ENCODE measurements at regions not wholly inside any gene's neighbourhood (a gene's known extent, or its start where the extent isn't known, plus 50 kb on each side); places are given as distances from the start of the nearest gene placed in this dataset.
"Not testable (repeated sequence)": the region's sequence is repeated elsewhere in the genome, so short reads cannot be mapped to it uniquely, and the experiment has no call there.

DNA sequence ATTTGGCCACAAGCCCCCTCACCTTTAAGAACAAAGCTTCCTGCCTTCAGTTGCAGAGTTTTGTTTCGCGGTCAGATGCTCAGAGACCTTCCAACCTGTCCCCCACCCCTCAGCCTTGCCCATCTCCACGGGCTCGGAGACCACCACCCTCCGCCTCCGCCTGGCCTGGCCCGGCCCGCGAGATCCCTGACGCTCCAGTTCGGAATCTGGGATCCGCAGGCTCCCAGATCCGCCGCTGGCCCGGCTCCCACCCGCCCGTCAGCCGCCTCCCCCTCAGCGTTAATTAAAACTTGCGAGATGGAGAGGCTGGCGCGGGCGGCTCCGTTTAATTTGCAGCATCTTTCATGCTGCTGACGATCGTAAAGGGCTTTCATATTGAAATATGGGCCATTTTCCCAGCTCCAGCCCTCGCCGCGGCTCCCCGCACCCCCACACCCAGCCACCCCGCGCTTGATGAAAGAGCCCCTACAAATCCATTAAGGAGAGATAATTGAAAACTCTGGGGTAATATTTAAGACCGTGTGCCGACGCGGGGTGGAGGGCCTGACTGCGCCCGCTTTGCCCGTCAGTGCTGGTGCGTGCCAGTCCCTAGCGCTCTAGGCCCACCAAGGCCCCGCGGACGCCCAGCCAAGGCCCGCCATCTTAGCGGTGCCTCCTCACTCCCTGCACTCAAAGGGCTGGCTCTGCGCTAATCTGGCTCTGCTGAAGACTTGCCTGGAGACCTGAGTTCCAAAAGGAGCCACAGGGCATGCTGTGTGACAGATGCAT, 940.7 kb upstream of the DEFB115 start:
- not testable (repeated sequence) for H3K4me1 ChIP-seq (ENCODE audit: control insufficient read depth in 2 of 2, insufficient read depth in 2 of 2, low read length in 2 of 2); H3K27me3 ChIP-seq (ENCODE audit: control insufficient read depth in 2 of 2, insufficient read depth in 2 of 2, low read length in 2 of 2); H3K9me3 ChIP-seq (ENCODE audit: control insufficient read depth in 2 of 2, low read length in 2 of 2); H3K36me3 ChIP-seq (ENCODE audit: control insufficient read depth in 2 of 2, insufficient read depth in 2 of 2, low read length in 2 of 2); H3K9ac ChIP-seq (ENCODE audit: low read depth in 1 of 2, low read length in 2 of 2); H3K4me3 ChIP-seq (ENCODE audit: low read length in 2 of 2); H3K27ac ChIP-seq (ENCODE audit: low read depth in 2 of 2, low read length in 2 of 2)

DNA sequence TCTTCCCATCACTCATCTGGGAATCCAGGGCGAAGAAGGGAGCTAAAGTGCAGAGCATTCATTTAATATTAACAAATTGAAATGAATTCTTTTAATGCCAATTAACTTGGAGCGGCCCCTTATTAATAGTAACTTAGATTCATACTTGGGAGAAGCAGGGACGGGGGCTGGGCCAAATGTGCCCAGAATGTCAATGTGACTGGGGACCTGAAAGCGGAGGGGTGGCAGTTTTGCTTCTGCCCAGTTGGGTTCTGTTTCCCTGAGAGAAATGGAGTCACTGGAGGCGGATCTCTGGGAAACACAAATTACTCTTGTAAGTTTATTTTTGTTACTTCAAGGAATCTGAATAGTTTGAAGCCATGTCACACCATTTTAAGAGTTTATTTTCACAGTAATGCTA, 923.7 kb upstream of the DEFB115 start:
- not testable (repeated sequence) for H3K4me3 ChIP-seq (ENCODE audit: low read length in 2 of 2); H3K27me3 ChIP-seq (ENCODE audit: control insufficient read depth in 2 of 2, insufficient read depth in 2 of 2, low read length in 2 of 2); H3K9ac ChIP-seq (ENCODE audit: low read depth in 1 of 2, low read length in 2 of 2); H3K4me1 ChIP-seq (ENCODE audit: control insufficient read depth in 2 of 2, insufficient read depth in 2 of 2, low read length in 2 of 2); H3K36me3 ChIP-seq (ENCODE audit: control insufficient read depth in 2 of 2, insufficient read depth in 2 of 2, low read length in 2 of 2); H3K9me3 ChIP-seq (ENCODE audit: control insufficient read depth in 2 of 2, low read length in 2 of 2); H3K27ac ChIP-seq (ENCODE audit: low read depth in 2 of 2, low read length in 2 of 2)

DNA sequence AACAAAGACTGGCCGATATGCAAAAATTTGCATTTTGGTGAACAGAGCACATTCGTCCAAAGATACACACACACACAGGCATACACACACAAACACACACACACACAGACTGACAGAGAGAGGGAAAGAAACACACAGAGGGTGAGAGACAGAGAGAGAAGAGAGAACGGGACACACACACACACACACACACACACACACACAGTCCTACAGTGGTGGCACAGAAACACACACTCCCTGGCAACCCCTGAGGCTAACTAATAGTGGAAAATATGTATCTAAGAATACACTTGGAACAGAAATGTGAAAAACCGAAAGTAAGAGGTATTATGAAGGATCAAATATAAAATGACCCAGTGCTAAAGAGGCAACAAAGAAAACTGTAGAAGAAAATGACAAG, 919.9 kb upstream of the DEFB115 start:
- not testable (repeated sequence) for H3K36me3 ChIP-seq (ENCODE audit: control insufficient read depth in 2 of 2, insufficient read depth in 2 of 2, low read length in 2 of 2); H3K9me3 ChIP-seq (ENCODE audit: control insufficient read depth in 2 of 2, low read length in 2 of 2); H3K27ac ChIP-seq (ENCODE audit: low read depth in 2 of 2, low read length in 2 of 2); H3K9ac ChIP-seq (ENCODE audit: low read depth in 1 of 2, low read length in 2 of 2); H3K27me3 ChIP-seq (ENCODE audit: control insufficient read depth in 2 of 2, insufficient read depth in 2 of 2, low read length in 2 of 2); H3K4me1 ChIP-seq (ENCODE audit: control insufficient read depth in 2 of 2, insufficient read depth in 2 of 2, low read length in 2 of 2); H3K4me3 ChIP-seq (ENCODE audit: low read length in 2 of 2)

DNA sequence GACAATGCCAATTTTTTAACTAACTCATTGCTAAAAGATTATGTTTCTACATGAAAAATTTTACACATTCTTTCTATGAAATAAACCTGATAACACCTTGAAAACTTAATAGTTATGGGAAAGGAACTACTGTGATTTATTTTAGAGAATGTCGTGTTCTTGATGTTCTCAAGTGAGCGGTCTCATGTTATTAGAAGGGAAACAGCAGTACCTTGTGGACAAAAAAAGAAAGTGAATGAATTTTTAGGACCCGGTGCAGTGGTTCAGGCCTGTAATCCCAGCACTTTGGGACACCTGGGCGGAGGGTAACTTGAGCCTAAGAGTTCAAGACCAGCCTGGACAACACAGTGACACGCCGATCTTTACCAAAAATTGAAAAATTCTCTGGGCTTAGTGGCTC, 908.5 kb upstream of the DEFB115 start:
- H3K9me3 ChIP-seq (ENCODE audit: control insufficient read depth in 2 of 2, low read length in 2 of 2); H3K9ac ChIP-seq (ENCODE audit: low read depth in 1 of 2, low read length in 2 of 2); H3K4me1 ChIP-seq (ENCODE audit: control insufficient read depth in 2 of 2, insufficient read depth in 2 of 2, low read length in 2 of 2); H3K36me3 ChIP-seq (ENCODE audit: control insufficient read depth in 2 of 2, insufficient read depth in 2 of 2, low read length in 2 of 2); H3K27me3 ChIP-seq (ENCODE audit: control insufficient read depth in 2 of 2, insufficient read depth in 2 of 2, low read length in 2 of 2); H3K27ac ChIP-seq (ENCODE audit: low read depth in 2 of 2, low read length in 2 of 2); H3K4me3 ChIP-seq (ENCODE audit: low read length in 2 of 2): not testable (repeated sequence)

DNA sequence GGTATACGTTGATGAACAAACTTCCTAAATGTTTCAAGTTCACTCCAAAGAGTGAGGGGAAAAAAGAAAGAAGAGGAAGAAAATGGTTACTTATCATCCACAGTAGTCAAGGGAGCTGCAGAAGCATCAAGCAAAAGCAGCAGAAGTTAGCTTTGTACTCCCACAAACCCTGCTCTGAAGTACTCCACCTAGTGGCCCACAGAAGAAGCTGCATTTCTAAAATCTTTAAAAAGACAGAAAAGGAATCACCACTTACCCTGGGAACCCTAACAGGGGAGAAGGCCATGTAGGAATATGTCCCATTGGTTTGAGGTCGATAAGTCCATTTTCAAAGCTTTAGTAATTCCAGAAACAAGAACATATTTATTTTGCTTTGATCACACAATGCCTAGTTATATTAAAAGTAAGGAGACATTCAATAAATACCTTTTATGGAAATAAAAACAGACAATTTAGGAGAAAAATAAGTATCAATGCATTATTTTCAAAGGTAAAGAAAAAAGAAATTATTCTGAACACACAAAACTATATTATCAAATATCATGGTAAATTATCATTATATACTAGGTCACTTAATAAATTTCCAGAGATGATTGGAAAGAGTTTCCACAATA, 900.5 kb upstream of the DEFB115 start:
- H3K9me3 ChIP-seq (ENCODE audit: control insufficient read depth in 2 of 2, low read length in 2 of 2); H3K36me3 ChIP-seq (ENCODE audit: control insufficient read depth in 2 of 2, insufficient read depth in 2 of 2, low read length in 2 of 2); H3K27ac ChIP-seq (ENCODE audit: low read depth in 2 of 2, low read length in 2 of 2); H3K4me3 ChIP-seq (ENCODE audit: low read length in 2 of 2); H3K27me3 ChIP-seq (ENCODE audit: control insufficient read depth in 2 of 2, insufficient read depth in 2 of 2, low read length in 2 of 2); H3K4me1 ChIP-seq (ENCODE audit: control insufficient read depth in 2 of 2, insufficient read depth in 2 of 2, low read length in 2 of 2); H3K9ac ChIP-seq (ENCODE audit: low read depth in 1 of 2, low read length in 2 of 2): not testable (repeated sequence)

DNA sequence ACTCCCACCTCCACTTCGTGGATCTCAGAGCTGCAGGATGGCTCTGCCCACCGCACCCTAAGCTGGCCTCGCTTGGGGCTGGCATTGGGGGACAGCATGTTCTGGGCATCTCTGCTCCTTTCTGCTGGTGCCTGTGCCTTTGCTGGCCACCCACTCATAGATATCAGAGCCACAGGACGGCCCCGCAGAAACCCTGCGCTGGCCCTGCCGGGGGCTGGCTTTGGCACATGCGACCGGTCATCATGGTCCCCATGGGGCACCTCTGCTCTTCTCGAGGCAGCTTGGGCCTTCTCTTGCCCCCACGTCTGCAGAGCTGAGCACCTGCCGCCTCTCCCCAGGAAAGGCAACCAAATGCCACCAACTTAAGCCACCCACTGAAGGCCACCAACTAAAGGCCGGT, 895.7 kb upstream of the DEFB115 start:
- H3K4me1 ChIP-seq (ENCODE audit: control insufficient read depth in 2 of 2, insufficient read depth in 2 of 2, low read length in 2 of 2); H3K4me3 ChIP-seq (ENCODE audit: low read length in 2 of 2); H3K9me3 ChIP-seq (ENCODE audit: control insufficient read depth in 2 of 2, low read length in 2 of 2); H3K9ac ChIP-seq (ENCODE audit: low read depth in 1 of 2, low read length in 2 of 2); H3K27me3 ChIP-seq (ENCODE audit: control insufficient read depth in 2 of 2, insufficient read depth in 2 of 2, low read length in 2 of 2); H3K27ac ChIP-seq (ENCODE audit: low read depth in 2 of 2, low read length in 2 of 2); H3K36me3 ChIP-seq (ENCODE audit: control insufficient read depth in 2 of 2, insufficient read depth in 2 of 2, low read length in 2 of 2): not testable (repeated sequence)

DNA sequence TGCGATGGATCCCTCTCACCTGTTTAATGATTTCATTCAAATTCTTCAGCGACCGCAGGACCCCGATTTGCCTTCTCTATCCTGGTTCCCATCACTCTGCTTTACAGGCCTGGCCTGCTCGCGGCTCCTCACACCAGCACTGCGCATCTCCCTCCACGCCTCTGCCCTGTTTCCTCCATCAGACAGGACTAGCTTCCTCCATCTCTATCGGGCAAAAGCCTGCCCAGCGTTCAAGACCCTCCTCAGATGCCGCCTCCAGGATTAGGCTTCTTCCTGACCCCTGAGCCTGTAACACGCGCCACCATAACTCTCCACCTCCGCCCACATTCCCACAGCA, 881.1 kb upstream of the DEFB115 start:
- H3K4me3 ChIP-seq (ENCODE audit: low read length in 2 of 2) = peak overlapping the region; percentile 64 to 91
- not testable (repeated sequence) for H3K9me3 ChIP-seq (ENCODE audit: control insufficient read depth in 2 of 2, low read length in 2 of 2); H3K36me3 ChIP-seq (ENCODE audit: control insufficient read depth in 2 of 2, insufficient read depth in 2 of 2, low read length in 2 of 2); H3K27me3 ChIP-seq (ENCODE audit: control insufficient read depth in 2 of 2, insufficient read depth in 2 of 2, low read length in 2 of 2); H3K4me1 ChIP-seq (ENCODE audit: control insufficient read depth in 2 of 2, insufficient read depth in 2 of 2, low read length in 2 of 2)
- H3K9ac ChIP-seq (ENCODE audit: low read depth in 1 of 2, low read length in 2 of 2) = peak overlapping the region; percentile 32 to 69
- H3K27ac ChIP-seq (ENCODE audit: low read depth in 2 of 2, low read length in 2 of 2) = peak overlapping the region; percentile 42 to 43

DNA sequence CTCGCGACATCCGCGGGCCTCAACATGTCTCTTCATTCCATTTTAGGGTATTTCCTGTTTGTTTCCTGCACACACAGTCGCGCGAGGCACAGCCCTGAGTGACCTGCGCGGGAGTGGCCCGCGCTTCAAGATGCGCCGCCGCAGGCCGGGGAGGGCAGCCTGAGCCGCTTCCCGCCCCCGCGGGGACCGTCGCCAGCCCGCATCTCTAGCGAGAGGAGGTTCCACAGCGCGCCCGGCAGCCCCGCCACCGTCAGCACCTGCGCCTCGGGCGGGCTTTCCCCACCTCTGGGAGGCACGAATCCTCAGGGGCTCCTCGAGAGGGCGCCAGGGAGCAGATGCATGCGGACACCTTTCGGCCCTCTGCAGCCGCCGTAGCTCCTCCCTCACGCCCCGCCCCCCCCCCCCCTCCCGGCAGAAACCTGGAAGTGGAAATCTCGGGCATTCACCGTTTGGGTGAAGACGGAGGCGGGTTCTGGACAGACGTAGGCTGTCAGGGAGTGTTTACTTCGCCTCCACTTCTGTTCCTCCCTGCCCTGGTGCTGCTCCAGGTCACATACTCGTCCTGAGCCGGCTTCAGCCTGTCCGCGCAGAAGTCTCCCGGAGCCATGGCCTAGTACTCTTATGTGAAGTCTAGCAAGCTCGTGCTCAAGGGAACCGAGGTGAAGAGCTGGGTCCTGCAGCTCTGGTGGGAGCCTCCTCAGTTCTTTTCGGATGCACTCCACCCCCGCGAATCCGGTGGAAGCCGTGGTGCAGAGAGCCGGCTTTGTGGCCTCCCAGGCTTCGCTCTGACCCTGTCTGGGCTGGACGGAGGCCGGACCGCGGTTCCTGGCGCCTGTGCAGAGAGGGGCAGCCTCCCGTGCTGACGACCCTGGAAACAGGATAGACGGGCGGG, 880.5 kb upstream of the DEFB115 start:
- no peaks in the 10 kb centered on the region for H3K9me3 ChIP-seq (ENCODE audit: control insufficient read depth in 2 of 2, low read length in 2 of 2)
- H3K27ac ChIP-seq (ENCODE audit: low read depth in 2 of 2, low read length in 2 of 2) = peak overlapping the region; percentile 78 to 91
- peak overlapping the region; percentile 88 for H3K9ac ChIP-seq (ENCODE audit: low read depth in 1 of 2, low read length in 2 of 2)
- no peaks in the 10 kb centered on the region for H3K27me3 ChIP-seq (ENCODE audit: control insufficient read depth in 2 of 2, insufficient read depth in 2 of 2, low read length in 2 of 2)
- H3K4me3 ChIP-seq (ENCODE audit: low read length in 2 of 2) = peak overlapping the region; percentile 91 to 93
- peaks cover 0 to 3% of the 10 kb centered on the region in 2 donors for H3K4me1 ChIP-seq (ENCODE audit: control insufficient read depth in 2 of 2, insufficient read depth in 2 of 2, low read length in 2 of 2)
- no peaks in the 10 kb centered on the region for H3K36me3 ChIP-seq (ENCODE audit: control insufficient read depth in 2 of 2, insufficient read depth in 2 of 2, low read length in 2 of 2)

DNA sequence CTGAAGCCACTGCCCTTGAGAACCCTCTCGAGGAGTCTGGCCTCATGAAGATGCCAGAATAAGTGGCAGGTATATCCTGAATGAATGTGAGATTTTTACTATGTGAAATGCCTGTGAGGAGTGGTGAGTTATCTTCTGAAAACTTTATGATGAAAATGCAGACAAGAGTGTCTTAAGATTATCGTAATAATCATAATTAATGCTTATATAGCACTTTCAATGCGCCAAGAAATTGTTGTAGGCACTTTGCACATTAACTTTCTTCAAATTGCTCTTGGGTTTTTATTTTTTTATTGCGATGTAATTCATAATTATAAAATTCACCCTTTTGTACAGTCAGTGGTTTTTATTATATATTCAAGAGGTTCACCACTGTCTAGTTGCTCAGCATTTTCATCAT, 879.1 kb upstream of the DEFB115 start:
- H3K4me1 ChIP-seq (ENCODE audit: control insufficient read depth in 2 of 2, insufficient read depth in 2 of 2, low read length in 2 of 2); H3K27ac ChIP-seq (ENCODE audit: low read depth in 2 of 2, low read length in 2 of 2); H3K36me3 ChIP-seq (ENCODE audit: control insufficient read depth in 2 of 2, insufficient read depth in 2 of 2, low read length in 2 of 2); H3K9me3 ChIP-seq (ENCODE audit: control insufficient read depth in 2 of 2, low read length in 2 of 2); H3K27me3 ChIP-seq (ENCODE audit: control insufficient read depth in 2 of 2, insufficient read depth in 2 of 2, low read length in 2 of 2); H3K9ac ChIP-seq (ENCODE audit: low read depth in 1 of 2, low read length in 2 of 2); H3K4me3 ChIP-seq (ENCODE audit: low read length in 2 of 2): not testable (repeated sequence)

DNA sequence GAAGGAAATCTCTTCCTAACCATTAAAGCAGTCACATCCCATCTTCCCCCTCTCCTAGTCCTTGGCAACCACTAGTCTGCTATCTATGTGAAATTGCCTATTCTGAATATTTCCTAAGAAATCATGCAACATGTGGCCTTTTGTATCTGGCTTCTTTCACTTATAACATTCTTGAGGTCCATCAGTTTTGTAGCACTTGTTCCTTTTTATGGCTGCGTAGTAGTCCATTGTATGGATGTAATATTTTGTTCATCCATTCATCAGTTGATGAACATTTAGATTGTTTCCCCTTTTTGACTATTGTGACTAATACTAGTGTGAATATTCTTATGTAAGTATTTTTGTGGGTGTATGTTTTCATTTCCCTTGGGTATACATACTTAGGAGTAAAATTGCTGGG, 878.7 kb upstream of the DEFB115 start:
- not testable (repeated sequence) for H3K27ac ChIP-seq (ENCODE audit: low read depth in 2 of 2, low read length in 2 of 2); H3K36me3 ChIP-seq (ENCODE audit: control insufficient read depth in 2 of 2, insufficient read depth in 2 of 2, low read length in 2 of 2); H3K4me3 ChIP-seq (ENCODE audit: low read length in 2 of 2); H3K9ac ChIP-seq (ENCODE audit: low read depth in 1 of 2, low read length in 2 of 2); H3K9me3 ChIP-seq (ENCODE audit: control insufficient read depth in 2 of 2, low read length in 2 of 2); H3K27me3 ChIP-seq (ENCODE audit: control insufficient read depth in 2 of 2, insufficient read depth in 2 of 2, low read length in 2 of 2); H3K4me1 ChIP-seq (ENCODE audit: control insufficient read depth in 2 of 2, insufficient read depth in 2 of 2, low read length in 2 of 2)

All from mucosa of rectum (tissue), 2 donors.